ENCODE measurements at regions not wholly inside any gene's neighbourhood (a gene's known extent, or its start where the extent isn't known, plus 50 kb on each side); places are given as distances from the start of the nearest gene placed in this dataset.

GRCh38 chr4:178137732-178138471 lies 695.7 kb upstream of the AGA start:
- WGBS, 2 experiments (ENCODE audit: insufficient coverage in 2 of 2), result 97% methylated on average over 11 to 16 of the region's 22 CpGs
- Histone ChIP-seq H3K4me3 (ENCODE audit: extremely low read depth, insufficient read depth, low read length, poor library complexity, severe bottlenecking) (no peak overlapping the region), H3K36me3 (ENCODE audit: control insufficient read depth, insufficient read depth, low read length) (no peaks in the 10 kb centered on the region), H3K27ac (ENCODE audit: low read depth, low read length, severe bottlenecking) (no peak overlapping the region), H3K9me3 (ENCODE audit: control insufficient read depth, low read length) (no peaks in the 10 kb centered on the region), H3K4me1 (ENCODE audit: control insufficient read depth, insufficient read depth, low read length, poor library complexity, severe bottlenecking) (no peaks in the 10 kb centered on the region)

GRCh38 chr4:178138491-178138890 lies 696.3 kb upstream of the AGA start:
- H3K9me3 ChIP-seq (ENCODE audit: control insufficient read depth, low read length), result no peaks in the 10 kb centered on the region
- H3K27ac ChIP-seq (ENCODE audit: low read depth, low read length, severe bottlenecking), result no peak overlapping the region
- 97 to 100% methylated on average over 3 to 7 of the region's 13 CpGs for WGBS, 2 experiments (ENCODE audit: insufficient coverage in 2 of 2)
- no peaks in the 10 kb centered on the region for H3K36me3 ChIP-seq (ENCODE audit: control insufficient read depth, insufficient read depth, low read length)
- H3K4me3 ChIP-seq (ENCODE audit: extremely low read depth, insufficient read depth, low read length, poor library complexity, severe bottlenecking), result no peak overlapping the region
- H3K4me1 ChIP-seq (ENCODE audit: control insufficient read depth, insufficient read depth, low read length, poor library complexity, severe bottlenecking), result no peaks in the 10 kb centered on the region

DNA sequence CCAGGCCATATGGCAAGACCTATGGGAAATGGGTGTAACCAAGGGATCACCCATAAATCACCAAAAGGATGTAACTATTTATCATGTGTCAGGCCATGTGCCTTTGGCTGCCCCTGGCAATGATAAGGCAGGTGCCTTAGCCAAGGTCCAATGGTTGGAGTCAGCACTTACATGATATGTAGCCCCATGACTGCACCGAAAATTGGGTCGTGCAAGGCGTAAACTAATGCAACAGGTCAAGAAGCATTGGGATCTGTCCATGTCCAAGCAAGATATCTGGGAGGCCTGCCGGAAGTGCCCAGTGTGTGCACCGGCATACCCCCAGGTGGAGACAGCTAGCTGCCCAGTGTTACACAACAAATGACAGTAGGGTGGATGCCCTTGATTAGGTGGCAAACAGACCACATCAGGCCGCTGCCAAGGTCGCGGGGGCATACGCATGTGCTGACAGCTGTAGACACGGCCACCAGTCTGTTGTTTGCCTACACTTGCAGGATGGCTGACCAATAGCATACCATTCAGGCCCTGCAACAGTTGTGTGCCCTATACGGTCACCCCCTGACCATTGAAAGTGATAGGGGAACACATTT lies 698.2 kb upstream of the AGA start:
- no peaks in the 10 kb centered on the region for H3K9me3 ChIP-seq (ENCODE audit: control insufficient read depth, low read length)
- H3K36me3 ChIP-seq (ENCODE audit: control insufficient read depth, insufficient read depth, low read length), result no peaks in the 10 kb centered on the region
- H3K4me1 ChIP-seq (ENCODE audit: control insufficient read depth, insufficient read depth, low read length, poor library complexity, severe bottlenecking), result no peaks in the 10 kb centered on the region
- no peak overlapping the region for H3K4me3 ChIP-seq (ENCODE audit: extremely low read depth, insufficient read depth, low read length, poor library complexity, severe bottlenecking)
- H3K27ac ChIP-seq (ENCODE audit: low read depth, low read length, severe bottlenecking), result no peak overlapping the region
- 87 to 97% methylated on average over 10 to 11 of the region's 11 CpGs for WGBS, 2 experiments (ENCODE audit: insufficient coverage in 2 of 2)

DNA sequence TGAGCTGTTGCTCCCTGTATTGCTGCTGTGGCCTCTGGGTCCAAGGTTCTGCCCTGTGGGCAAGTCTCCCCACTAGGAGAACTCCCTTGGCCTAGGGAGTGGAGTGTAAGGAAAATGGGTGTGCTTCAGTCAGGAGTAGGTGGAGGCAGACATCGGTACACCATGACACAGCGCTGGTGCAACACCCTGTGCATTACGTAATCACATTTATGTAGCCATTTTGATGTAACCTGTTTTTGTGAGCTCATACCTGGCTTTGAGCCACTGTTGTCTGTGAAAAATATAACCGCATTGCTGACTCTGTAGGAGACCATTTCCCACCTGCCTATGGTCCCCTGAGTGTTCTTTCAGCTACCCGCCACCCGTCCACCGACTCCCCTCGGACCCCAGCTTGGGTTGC lies 700.5 kb upstream of the AGA start:
- Histone ChIP-seq H3K4me1 (ENCODE audit: control insufficient read depth, insufficient read depth, low read length, poor library complexity, severe bottlenecking) (no peaks in the 10 kb centered on the region), H3K27ac (ENCODE audit: low read depth, low read length, severe bottlenecking) (no peak overlapping the region), H3K9me3 (ENCODE audit: control insufficient read depth, low read length) (no peaks in the 10 kb centered on the region), H3K36me3 (ENCODE audit: control insufficient read depth, insufficient read depth, low read length) (no peaks in the 10 kb centered on the region), H3K4me3 (ENCODE audit: extremely low read depth, insufficient read depth, low read length, poor library complexity, severe bottlenecking) (no peak overlapping the region)
- whole genome bisulfite sequencing, 2 experiments (ENCODE audit: insufficient coverage in 2 of 2), result 90 to 94% methylated on average over 4 to 7 of the region's 8 CpGs

- H3K27ac ChIP-seq (ENCODE audit: low read depth, low read length, severe bottlenecking), result no peak overlapping the region
- 100% methylated on average over 1 of the region's 2 CpGs; no CpG with 5 or more reads in 1 of the 2 experiments for WGBS, 2 experiments (ENCODE audit: insufficient coverage in 2 of 2)
Measured at GRCh38 chr4:178148106-178148505, 705.9 kb upstream of the AGA start.

DNA sequence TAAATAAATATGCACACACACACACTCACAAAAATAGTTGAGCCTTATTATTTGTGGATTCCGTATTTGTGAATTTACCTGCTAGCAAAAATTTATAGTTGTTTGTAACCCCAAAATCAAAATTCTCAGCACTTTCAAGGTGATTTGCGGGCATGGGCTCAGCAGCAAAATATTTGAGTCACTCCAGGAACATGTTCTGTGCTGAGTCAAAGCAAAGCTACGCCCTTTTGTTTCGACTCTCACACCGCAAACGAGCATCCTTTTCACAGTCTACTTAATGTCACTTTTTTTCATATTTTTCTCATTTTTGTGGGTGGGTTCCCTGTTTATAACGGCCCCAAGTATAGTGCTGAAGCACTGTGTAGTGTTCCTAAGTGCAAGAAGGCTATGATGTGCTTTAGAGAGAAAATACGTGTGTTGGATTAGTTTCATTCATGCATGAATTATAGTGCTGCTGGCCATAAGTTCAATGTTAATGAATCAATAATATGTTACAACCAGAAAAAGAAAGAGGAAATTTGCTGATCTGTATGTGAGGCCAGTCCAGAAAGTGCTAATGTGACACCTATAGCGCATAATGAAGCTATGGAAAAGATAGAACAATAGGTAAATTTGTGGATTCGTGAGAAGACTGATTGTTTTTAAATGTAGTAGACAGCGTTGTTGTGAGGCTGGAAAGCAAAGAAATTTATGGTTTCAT lies 723.2 kb upstream of the AGA start:
- WGBS, 2 experiments (ENCODE audit: insufficient coverage in 2 of 2), result 89 to 96% methylated on average over 4 to 5 of the region's 11 CpGs
- peaks cover 20% of the 10 kb centered on the region for H3K9me3 ChIP-seq (ENCODE audit: control insufficient read depth, low read length)

More at GRCh38 chr4:178148106-178148505, 705.9 kb upstream of the AGA start:
- Histone ChIP-seq H3K36me3 (ENCODE audit: control insufficient read depth, insufficient read depth, low read length) (no peaks in the 10 kb centered on the region), H3K4me3 (ENCODE audit: extremely low read depth, insufficient read depth, low read length, poor library complexity, severe bottlenecking) (no peak overlapping the region), H3K4me1 (ENCODE audit: control insufficient read depth, insufficient read depth, low read length, poor library complexity, severe bottlenecking) (no peaks in the 10 kb centered on the region), H3K9me3 (ENCODE audit: control insufficient read depth, low read length) (no peaks in the 10 kb centered on the region)

GRCh38 chr4:178165951-178166308 lies 723.7 kb upstream of the AGA start:
- WGBS, 2 experiments (ENCODE audit: insufficient coverage in 2 of 2), result 79 to 82% methylated on average over 2 of the region's 5 CpGs
- H3K4me3 ChIP-seq (ENCODE audit: extremely low read depth, insufficient read depth, low read length, poor library complexity, severe bottlenecking), result no peak overlapping the region

More for the DNA sequence above, 723.2 kb upstream of the AGA start:
- H3K27ac ChIP-seq (ENCODE audit: low read depth, low read length, severe bottlenecking), result no peak overlapping the region
- H3K4me1 ChIP-seq (ENCODE audit: control insufficient read depth, insufficient read depth, low read length, poor library complexity, severe bottlenecking), result no peaks in the 10 kb centered on the region
- H3K36me3 ChIP-seq (ENCODE audit: control insufficient read depth, insufficient read depth, low read length), result no peaks in the 10 kb centered on the region
- no peak overlapping the region for H3K4me3 ChIP-seq (ENCODE audit: extremely low read depth, insufficient read depth, low read length, poor library complexity, severe bottlenecking)

GRCh38 chr4:178173771-178174170 lies 731.5 kb upstream of the AGA start:
- no peaks in the 10 kb centered on the region for H3K4me1 ChIP-seq (ENCODE audit: control insufficient read depth, insufficient read depth, low read length, poor library complexity, severe bottlenecking)
- H3K36me3 ChIP-seq (ENCODE audit: control insufficient read depth, insufficient read depth, low read length), result no peaks in the 10 kb centered on the region
- H3K4me3 ChIP-seq (ENCODE audit: extremely low read depth, insufficient read depth, low read length, poor library complexity, severe bottlenecking), result no peak overlapping the region
- no peaks in the 10 kb centered on the region for H3K9me3 ChIP-seq (ENCODE audit: control insufficient read depth, low read length)
- no peak overlapping the region for H3K27ac ChIP-seq (ENCODE audit: low read depth, low read length, severe bottlenecking)
- WGBS, 2 experiments (ENCODE audit: insufficient coverage in 2 of 2), result 80% methylated on average over 1 of the region's 6 CpGs; no CpG with 5 or more reads in 1 of the 2 experiments

More at GRCh38 chr4:178165951-178166308, 723.7 kb upstream of the AGA start:
- H3K36me3 ChIP-seq (ENCODE audit: control insufficient read depth, insufficient read depth, low read length), result no peaks in the 10 kb centered on the region
- H3K4me1 ChIP-seq (ENCODE audit: control insufficient read depth, insufficient read depth, low read length, poor library complexity, severe bottlenecking), result no peaks in the 10 kb centered on the region
- peaks cover 15% of the 10 kb centered on the region for H3K9me3 ChIP-seq (ENCODE audit: control insufficient read depth, low read length)
- H3K27ac ChIP-seq (ENCODE audit: low read depth, low read length, severe bottlenecking), result no peak overlapping the region

GRCh38 chr4:178174756-178175155 lies 732.5 kb upstream of the AGA start:
- 100% methylated on average over 1 of the region's 2 CpGs; no CpG with 5 or more reads in 1 of the 2 experiments for WGBS, 2 experiments (ENCODE audit: insufficient coverage in 2 of 2)
- no peaks in the 10 kb centered on the region for H3K9me3 ChIP-seq (ENCODE audit: control insufficient read depth, low read length)
- H3K27ac ChIP-seq (ENCODE audit: low read depth, low read length, severe bottlenecking), result no peak overlapping the region
- H3K4me1 ChIP-seq (ENCODE audit: control insufficient read depth, insufficient read depth, low read length, poor library complexity, severe bottlenecking), result no peaks in the 10 kb centered on the region
- no peaks in the 10 kb centered on the region for H3K36me3 ChIP-seq (ENCODE audit: control insufficient read depth, insufficient read depth, low read length)
- no peak overlapping the region for H3K4me3 ChIP-seq (ENCODE audit: extremely low read depth, insufficient read depth, low read length, poor library complexity, severe bottlenecking)

GRCh38 chr4:178185517-178185916 lies 743.3 kb upstream of the AGA start:
- Histone ChIP-seq H3K4me3 (ENCODE audit: extremely low read depth, insufficient read depth, low read length, poor library complexity, severe bottlenecking) (no peak overlapping the region), H3K27ac (ENCODE audit: low read depth, low read length, severe bottlenecking) (no peak overlapping the region), H3K36me3 (ENCODE audit: control insufficient read depth, insufficient read depth, low read length) (no peaks in the 10 kb centered on the region), H3K4me1 (ENCODE audit: control insufficient read depth, insufficient read depth, low read length, poor library complexity, severe bottlenecking) (no peaks in the 10 kb centered on the region), H3K9me3 (ENCODE audit: control insufficient read depth, low read length) (no peaks in the 10 kb centered on the region)
- WGBS, 2 experiments (ENCODE audit: insufficient coverage in 2 of 2), result 70 to 100% methylated on average over 2 to 3 of the region's 3 CpGs

- no peak overlapping the region for H3K4me3 ChIP-seq (ENCODE audit: extremely low read depth, insufficient read depth, low read length, poor library complexity, severe bottlenecking)
- H3K4me1 ChIP-seq (ENCODE audit: control insufficient read depth, insufficient read depth, low read length, poor library complexity, severe bottlenecking), result no peaks in the 10 kb centered on the region
- no peak overlapping the region for H3K27ac ChIP-seq (ENCODE audit: low read depth, low read length, severe bottlenecking)
- H3K36me3 ChIP-seq (ENCODE audit: control insufficient read depth, insufficient read depth, low read length), result no peaks in the 10 kb centered on the region
- H3K9me3 ChIP-seq (ENCODE audit: control insufficient read depth, low read length), result no peaks in the 10 kb centered on the region
Measured at GRCh38 chr4:178192611-178193010, 750.4 kb upstream of the AGA start.

Data from mesodermal cell (in vitro differentiated cells).